IgD-negative memory B cell (primary cell): ENCODE measurements at regions not wholly inside any gene's neighbourhood (a gene's known extent, or its start where the extent isn't known, plus 50 kb on each side); places are given as distances from the start of the nearest gene placed in this dataset.

Source experiments
- H3K27ac Mint-ChIP-seq, 3 donors: one replicate each; pipeline ENCODE4 v1.8.0; 2020 to 2022; ENCODE audit warnings: mild to moderate bottlenecking in 3 of 3, mixed read lengths in 3 of 3, moderate library complexity in 1 of 3
- H3K27me3 Mint-ChIP-seq: one replicate; pipeline ENCODE4 v1.8.0; 2021; ENCODE audit warnings: mixed read lengths
- H3K36me3 Mint-ChIP-seq: one replicate; pipeline ENCODE4 v1.8.0; 2020; ENCODE audit warnings: mild to moderate bottlenecking, mixed read lengths
- H3K4me1 Mint-ChIP-seq, 3 donors: one replicate each; pipeline ENCODE4 v1.8.0; 2020 to 2022; ENCODE audit warnings: mixed read lengths in 3 of 3, mild to moderate bottlenecking in 1 of 3
- H3K4me3 Mint-ChIP-seq, 4 donors: one replicate each; pipeline ENCODE4 v1.8.0; 2020 to 2022; ENCODE audit warnings: mild to moderate bottlenecking in 4 of 4, mixed read lengths in 4 of 4, moderate library complexity in 3 of 4
- H3K9me3 Mint-ChIP-seq, 3 donors: one replicate each; pipeline ENCODE4 v1.8.0; 2020 to 2021; ENCODE audit warnings: mixed read lengths in 3 of 3, mild to moderate bottlenecking in 1 of 3

DNA sequence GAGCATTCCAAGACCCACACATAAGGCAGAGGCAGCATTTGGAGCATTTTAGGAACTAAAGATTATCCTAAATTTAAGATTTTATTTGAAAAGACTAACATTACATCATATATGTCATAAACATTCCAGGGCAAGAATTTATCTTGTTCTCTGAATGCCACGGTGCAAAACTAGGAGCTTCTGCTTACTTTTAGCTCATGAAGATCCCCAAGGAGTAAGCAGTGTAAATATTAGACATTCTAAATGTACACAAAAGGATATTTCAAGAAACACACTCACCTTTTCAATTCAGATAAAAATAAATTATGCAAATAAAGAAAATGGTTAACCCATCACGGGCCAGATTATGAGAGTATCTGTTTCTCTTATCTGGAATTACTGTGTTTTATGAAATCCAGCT, 101.7 kb upstream of the ETAA1 start:
- Mint-ChIP-seq H3K4me3 (no peak overlapping the region), H3K4me1 (no peaks in the 10 kb centered on the region), H3K27me3 (peaks cover 6% of the 10 kb centered on the region), H3K9me3 (peaks cover 0 to 3% (median 0%) of the 10 kb centered on the region in 3 donors), H3K36me3 (no peaks in the 10 kb centered on the region), H3K27ac (no peak overlapping the region)

DNA sequence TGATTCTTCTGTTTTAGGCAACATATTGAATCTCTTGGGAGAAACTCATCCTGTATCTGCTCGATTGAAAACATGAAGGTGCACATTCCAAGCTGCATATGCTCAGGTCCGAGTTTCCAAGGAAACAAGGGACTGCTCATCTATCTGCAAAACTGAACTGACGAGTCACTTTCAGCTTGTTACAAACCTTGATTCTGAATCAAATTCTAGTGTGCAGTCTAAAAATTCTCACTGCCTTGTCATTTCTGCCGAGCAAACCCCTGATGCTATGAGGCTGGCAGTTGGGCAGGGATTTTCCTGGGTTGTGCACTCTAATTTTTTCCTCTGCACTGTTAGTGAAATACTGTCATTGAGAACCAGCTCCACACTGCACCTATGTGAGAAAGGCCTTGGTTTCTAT, 101.3 kb upstream of the ETAA1 start:
- Mint-ChIP-seq H3K27ac (peak overlapping the region in 1 of 3 donors; percentile 2), H3K36me3 (no peaks in the 10 kb centered on the region), H3K4me1 (no peaks in the 10 kb centered on the region), H3K9me3 (peaks cover 0 to 3% (median 0%) of the 10 kb centered on the region in 3 donors), H3K4me3 (no peak overlapping the region), H3K27me3 (peaks cover 6% of the 10 kb centered on the region)

GRCh38 chr2:67304300-67304890, 92.7 kb upstream of the ETAA1 start:
- H3K4me1 Mint-ChIP-seq, result no peaks in the 10 kb centered on the region
- H3K9me3 Mint-ChIP-seq, result peaks cover 0 to 2% (median 0%) of the 10 kb centered on the region in 3 donors
- H3K27me3 Mint-ChIP-seq, result peaks cover 6% of the 10 kb centered on the region
- no peak overlapping the region for H3K27ac Mint-ChIP-seq
- H3K36me3 Mint-ChIP-seq, result no peaks in the 10 kb centered on the region
- no peak overlapping the region for H3K4me3 Mint-ChIP-seq

- Mint-ChIP-seq H3K27ac (no peak overlapping the region), H3K4me3 (no peak overlapping the region), H3K9me3 (peaks cover 0 to 2% (median 0%) of the 10 kb centered on the region in 3 donors), H3K36me3 (no peaks in the 10 kb centered on the region), H3K27me3 (peaks cover 2% of the 10 kb centered on the region), H3K4me1 (no peaks in the 10 kb centered on the region)
Observed at GRCh38 chr2:67309281-67309680, 87.9 kb upstream of the ETAA1 start.

DNA sequence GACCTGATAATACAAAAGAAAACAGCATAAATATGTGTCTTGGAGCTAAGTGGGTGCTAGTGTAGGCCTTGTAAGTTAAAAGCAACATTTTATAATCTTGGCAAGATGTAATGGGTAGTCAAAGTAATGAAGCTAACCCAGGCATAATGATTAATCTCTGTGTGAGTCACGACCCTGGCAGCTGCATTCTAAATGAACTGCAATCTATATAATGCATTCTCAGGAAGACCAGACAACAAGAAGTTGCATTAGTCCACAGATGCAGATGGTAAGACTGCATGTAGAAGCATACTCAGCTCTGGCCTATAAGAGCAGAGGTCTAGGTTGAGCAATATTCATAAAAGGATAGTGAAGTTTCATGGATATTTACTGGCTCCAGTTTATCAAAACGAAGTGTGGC, 85.6 kb upstream of the ETAA1 start:
- H3K4me1 Mint-ChIP-seq, result no peaks in the 10 kb centered on the region
- no peak overlapping the region for H3K27ac Mint-ChIP-seq
- peaks cover 2% of the 10 kb centered on the region for H3K27me3 Mint-ChIP-seq
- H3K36me3 Mint-ChIP-seq, result no peaks in the 10 kb centered on the region
- no peak overlapping the region for H3K4me3 Mint-ChIP-seq
- no peaks in the 10 kb centered on the region for H3K9me3 Mint-ChIP-seq

- Mint-ChIP-seq H3K4me1 (no peaks in the 10 kb centered on the region), H3K27ac (no peak overlapping the region), H3K4me3 (no peak overlapping the region), H3K9me3 (no peaks in the 10 kb centered on the region), H3K27me3 (no peaks in the 10 kb centered on the region), H3K36me3 (no peaks in the 10 kb centered on the region)
Observed at GRCh38 chr2:67312871-67313270, 84.3 kb upstream of the ETAA1 start.

GRCh38 chr2:67313536-67313935, 83.6 kb upstream of the ETAA1 start:
- Mint-ChIP-seq H3K4me3 (no peak overlapping the region), H3K36me3 (no peaks in the 10 kb centered on the region), H3K27ac (no peak overlapping the region), H3K27me3 (no peaks in the 10 kb centered on the region), H3K4me1 (no peaks in the 10 kb centered on the region), H3K9me3 (no peaks in the 10 kb centered on the region)

DNA sequence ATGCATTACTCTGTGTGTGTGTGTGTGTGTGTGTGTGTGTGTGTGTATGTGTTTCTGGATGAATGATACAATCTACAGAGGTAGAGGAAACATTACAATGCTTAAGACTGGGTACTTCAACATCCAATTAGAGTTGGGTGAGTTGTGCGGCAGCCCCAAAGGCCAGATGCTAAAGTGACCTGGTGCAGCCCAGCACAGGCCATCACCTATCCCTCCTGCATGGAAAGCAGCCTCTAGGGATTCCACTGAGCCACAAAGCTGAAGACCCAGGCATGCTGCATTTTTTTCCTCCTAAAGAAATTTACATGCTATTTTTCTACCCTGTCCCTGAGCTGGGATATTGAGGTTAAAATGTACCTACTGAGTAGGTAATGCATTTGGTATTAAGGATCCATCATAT, 79.1 kb upstream of the ETAA1 start:
- H3K27me3 Mint-ChIP-seq, result no peaks in the 10 kb centered on the region
- peaks cover 1% of the 10 kb centered on the region for H3K36me3 Mint-ChIP-seq
- no peaks in the 10 kb centered on the region for H3K9me3 Mint-ChIP-seq
- H3K4me1 Mint-ChIP-seq, result peaks cover 0 to 2% (median 0%) of the 10 kb centered on the region in 3 donors
- no peak overlapping the region for H3K4me3 Mint-ChIP-seq
- no peak overlapping the region for H3K27ac Mint-ChIP-seq

DNA sequence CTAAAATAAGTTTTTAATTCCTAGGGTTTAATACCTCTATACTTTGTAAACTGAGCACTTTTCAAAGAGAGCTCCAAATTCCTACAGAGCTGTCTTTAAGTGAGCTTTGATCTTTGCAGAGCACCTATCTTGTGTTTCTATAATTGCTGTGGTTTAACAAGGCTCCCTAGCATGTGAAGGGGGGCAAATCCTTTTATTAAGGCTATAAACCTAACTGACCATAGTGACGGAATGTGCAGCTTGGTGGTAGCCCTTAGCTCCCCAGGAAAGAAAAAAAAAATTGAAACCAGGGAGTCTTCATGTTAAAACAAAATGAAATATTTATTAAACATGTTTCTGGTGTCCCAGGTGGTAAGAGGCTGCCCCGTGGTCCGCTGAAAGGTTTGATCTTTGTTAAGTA, 78.6 kb upstream of the ETAA1 start:
- Mint-ChIP-seq H3K4me1 (peaks cover 0 to 2% (median 0%) of the 10 kb centered on the region in 3 donors), H3K4me3 (no peak overlapping the region), H3K36me3 (peaks cover 1% of the 10 kb centered on the region), H3K9me3 (no peaks in the 10 kb centered on the region), H3K27ac (no peak overlapping the region), H3K27me3 (no peaks in the 10 kb centered on the region)

DNA sequence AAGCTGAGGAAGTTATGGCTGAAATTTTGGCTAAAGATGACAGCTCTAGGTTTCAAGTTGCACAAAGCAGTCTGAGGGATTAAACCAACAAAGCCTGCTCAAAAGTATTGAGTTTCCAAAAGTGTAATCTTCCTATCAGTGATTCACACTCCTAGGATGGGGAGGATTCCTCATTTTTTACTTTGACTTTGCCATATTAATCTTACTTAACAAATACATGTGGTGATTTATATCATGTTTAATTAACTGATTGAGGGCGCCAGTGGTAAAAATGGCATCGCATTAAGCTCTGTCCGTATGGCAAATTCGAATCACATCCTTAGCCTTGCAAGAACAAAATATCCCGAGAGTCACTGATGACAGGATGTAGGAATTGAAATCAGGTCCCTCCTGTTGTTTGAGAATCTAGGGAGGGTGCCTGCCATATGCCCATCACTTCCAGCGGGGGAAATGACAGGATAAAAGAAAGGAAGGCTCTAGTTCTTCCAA, 78.1 kb upstream of the ETAA1 start:
- Mint-ChIP-seq H3K4me3 (no peak overlapping the region), H3K27ac (no peak overlapping the region), H3K36me3 (peaks cover 1% of the 10 kb centered on the region), H3K4me1 (peaks cover 0 to 2% (median 0%) of the 10 kb centered on the region in 3 donors), H3K9me3 (no peaks in the 10 kb centered on the region), H3K27me3 (no peaks in the 10 kb centered on the region)

- Mint-ChIP-seq H3K4me3 (no peak overlapping the region), H3K27me3 (no peaks in the 10 kb centered on the region), H3K4me1 (peaks cover 0 to 2% (median 0%) of the 10 kb centered on the region in 3 donors), H3K36me3 (peaks cover 1% of the 10 kb centered on the region), H3K27ac (no peak overlapping the region), H3K9me3 (no peaks in the 10 kb centered on the region)
Observed at GRCh38 chr2:67320861-67321587, 76.1 kb upstream of the ETAA1 start.

DNA sequence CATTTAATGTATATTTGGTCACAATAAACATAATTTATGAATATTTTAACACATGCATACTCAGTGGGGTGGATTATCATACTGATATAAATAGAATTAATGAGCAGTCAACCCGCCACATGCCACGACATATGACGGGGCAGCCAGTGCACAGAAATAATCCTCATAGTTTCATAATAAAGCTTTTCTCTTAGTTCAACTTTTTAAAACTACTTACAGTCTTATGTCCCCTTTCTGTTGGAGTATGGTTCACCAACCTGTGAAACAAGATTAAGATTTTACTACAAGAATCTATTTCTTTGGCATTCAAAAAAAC, 75.6 kb upstream of the ETAA1 start:
- peaks cover 0 to 2% (median 0%) of the 10 kb centered on the region in 3 donors for H3K4me1 Mint-ChIP-seq
- H3K36me3 Mint-ChIP-seq, result peaks cover 1% of the 10 kb centered on the region
- H3K9me3 Mint-ChIP-seq, result no peaks in the 10 kb centered on the region
- H3K27ac Mint-ChIP-seq, result no peak overlapping the region
- H3K27me3 Mint-ChIP-seq, result no peaks in the 10 kb centered on the region
- no peak overlapping the region for H3K4me3 Mint-ChIP-seq

DNA sequence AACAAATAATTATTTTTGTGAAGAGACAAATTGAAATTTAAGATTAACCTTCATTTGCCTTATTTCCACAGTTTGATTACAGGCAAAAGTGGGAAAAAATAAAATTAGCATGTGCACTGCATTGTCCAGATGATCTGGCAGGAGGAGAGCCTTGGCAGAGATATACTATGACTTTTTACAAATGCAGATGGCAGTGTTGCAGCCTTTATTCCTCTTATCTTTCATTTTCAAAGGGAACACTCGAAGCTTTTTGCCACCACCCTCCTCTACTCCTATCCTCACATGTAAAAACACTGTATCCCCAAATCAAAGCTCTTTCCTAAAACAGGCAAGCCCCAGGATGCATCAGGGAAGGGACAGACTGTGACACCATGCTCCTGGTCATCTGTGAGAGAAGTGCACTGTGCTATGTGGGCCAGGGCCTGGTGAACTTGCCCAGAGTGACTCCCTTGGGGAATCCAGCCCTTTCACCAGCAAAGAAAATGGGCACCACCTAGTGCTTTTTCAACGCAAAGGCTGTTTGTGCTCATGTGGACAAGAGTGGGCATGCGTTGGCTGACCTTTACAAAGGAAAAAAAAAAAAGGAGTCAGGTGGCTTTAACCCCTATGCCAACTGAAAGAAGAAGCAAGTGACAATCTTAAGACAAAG, 74.7 kb upstream of the ETAA1 start:
- Mint-ChIP-seq H3K4me1 (peaks cover 0 to 2% (median 0%) of the 10 kb centered on the region in 3 donors), H3K27me3 (no peaks in the 10 kb centered on the region), H3K36me3 (peaks cover 1% of the 10 kb centered on the region), H3K27ac (no peak overlapping the region), H3K9me3 (no peaks in the 10 kb centered on the region), H3K4me3 (no peak overlapping the region)

GRCh38 chr2:67323209-67323991, 73.7 kb upstream of the ETAA1 start:
- Mint-ChIP-seq H3K4me1 (peaks cover 0 to 2% (median 0%) of the 10 kb centered on the region in 3 donors), H3K36me3 (peaks cover 1% of the 10 kb centered on the region), H3K9me3 (no peaks in the 10 kb centered on the region), H3K27me3 (no peaks in the 10 kb centered on the region), H3K4me3 (no peak overlapping the region), H3K27ac (no peak overlapping the region)

DNA sequence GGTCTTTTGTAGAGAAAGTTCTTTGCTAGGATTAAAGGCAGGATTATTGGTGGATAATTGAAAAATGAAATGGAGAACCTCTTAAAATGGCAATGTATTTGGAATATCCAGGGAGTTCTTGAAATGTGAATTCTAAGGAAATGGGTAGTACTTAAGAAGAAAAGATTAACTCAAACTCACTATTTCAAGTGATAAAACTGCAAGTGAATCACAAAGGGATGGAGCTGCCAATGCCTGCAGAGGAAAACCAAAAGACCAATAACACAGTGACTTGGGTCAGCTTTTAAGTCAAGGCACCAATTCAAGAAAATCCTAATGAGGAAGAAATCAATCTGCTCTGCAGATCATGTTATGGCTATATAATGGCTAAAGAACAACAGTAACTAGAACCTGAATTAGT, 67.6 kb upstream of the ETAA1 start:
- Mint-ChIP-seq H3K27ac (no peak overlapping the region), H3K4me1 (no peaks in the 10 kb centered on the region), H3K4me3 (no peak overlapping the region), H3K36me3 (no peaks in the 10 kb centered on the region), H3K9me3 (no peaks in the 10 kb centered on the region), H3K27me3 (peaks cover 3% of the 10 kb centered on the region)
